ENCODE measurements at regions not wholly inside any gene's neighbourhood (a gene's known extent, or its start where the extent isn't known, plus 50 kb on each side); places are given as distances from the start of the nearest gene placed in this dataset.

DNA sequence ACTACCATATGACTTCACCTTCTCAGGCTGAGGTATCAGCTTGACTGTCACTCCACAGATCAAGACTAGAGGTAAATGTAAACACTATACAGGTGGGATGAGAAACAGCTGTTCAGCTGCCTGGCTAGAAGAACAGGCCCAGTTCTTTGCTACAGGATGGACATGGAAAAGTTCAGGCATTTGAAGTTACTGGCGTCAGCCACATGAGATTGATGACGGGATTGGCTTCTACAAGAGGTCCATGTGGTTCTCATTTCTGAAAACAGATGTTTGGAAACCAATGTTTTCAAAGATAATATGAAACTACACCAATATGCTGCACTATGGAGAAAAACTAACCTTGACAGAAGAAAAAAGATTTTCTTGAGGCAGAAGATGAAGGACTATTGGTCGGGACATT, 324.1 kb downstream of the CDH10 start:
- TF ChIP-seq, protein P1, sequence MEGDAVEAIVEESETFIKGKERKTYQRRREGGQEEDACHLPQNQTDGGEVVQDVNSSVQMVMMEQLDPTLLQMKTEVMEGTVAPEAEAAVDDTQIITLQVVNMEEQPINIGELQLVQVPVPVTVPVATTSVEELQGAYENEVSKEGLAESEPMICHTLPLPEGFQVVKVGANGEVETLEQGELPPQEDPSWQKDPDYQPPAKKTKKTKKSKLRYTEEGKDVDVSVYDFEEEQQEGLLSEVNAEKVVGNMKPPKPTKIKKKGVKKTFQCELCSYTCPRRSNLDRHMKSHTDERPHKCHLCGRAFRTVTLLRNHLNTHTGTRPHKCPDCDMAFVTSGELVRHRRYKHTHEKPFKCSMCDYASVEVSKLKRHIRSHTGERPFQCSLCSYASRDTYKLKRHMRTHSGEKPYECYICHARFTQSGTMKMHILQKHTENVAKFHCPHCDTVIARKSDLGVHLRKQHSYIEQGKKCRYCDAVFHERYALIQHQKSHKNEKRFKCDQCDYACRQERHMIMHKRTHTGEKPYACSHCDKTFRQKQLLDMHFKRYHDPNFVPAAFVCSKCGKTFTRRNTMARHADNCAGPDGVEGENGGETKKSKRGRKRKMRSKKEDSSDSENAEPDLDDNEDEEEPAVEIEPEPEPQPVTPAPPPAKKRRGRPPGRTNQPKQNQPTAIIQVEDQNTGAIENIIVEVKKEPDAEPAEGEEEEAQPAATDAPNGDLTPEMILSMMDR (conservative IDR thresholded peaks at IDR 0.05) = no peak
- TF ChIP-seq EZH2 (IDR thresholded peaks at IDR 0.05; ENCODE audit: low read depth) = no peak

Data from PC-9 (cell line).